ENCODE measurements at regions not wholly inside any gene's neighbourhood (a gene's known extent, or its start where the extent isn't known, plus 50 kb on each side); places are given as distances from the start of the nearest gene placed in this dataset.
A peak's percentile ranks its signal among the peaks of the same experiment; 100 is the strongest.

GRCh38 chr12:14238221-14238792 lies 127.2 kb upstream of the ATF7IP start:
- Histone ChIP-seq H3F3A (ENCODE audit: control insufficient read depth, insufficient read depth) (peaks cover 13% of the 10 kb centered on the region), H3K27me3 (ENCODE audit: control insufficient read depth, low read length) (no peaks in the 10 kb centered on the region), H3K27ac (ENCODE audit: low read depth, low read length) (no peak overlapping the region), H3K4me1 (ENCODE audit: control insufficient read depth, low read length) (peaks cover 29% of the 10 kb centered on the region), H3K36me3 (ENCODE audit: control insufficient read depth, low read length) (no peaks in the 10 kb centered on the region), H3K9me2 (replicated peaks; ENCODE audit: control insufficient read depth, low read length) (no peaks in the 10 kb centered on the region), H3K4me2 (ENCODE audit: low read length) (no peak overlapping the region), H3K79me2 (ENCODE audit: control insufficient read depth, low read length) (no peaks in the 10 kb centered on the region), H3K9me3 (ENCODE audit: control insufficient read depth, insufficient read depth, low read length) (peaks cover 9% of the 10 kb centered on the region; the same call in 1 of the 2 replicates), H4K20me1 (ENCODE audit: control insufficient read depth, insufficient read depth, low read depth, low read length) (no peaks in the 10 kb centered on the region), H3K4me3 (ENCODE audit: low read length) (no peak overlapping the region)
- TF ChIP-seq EZH2phosphoT487 (IDR thresholded peaks at IDR 0.05; ENCODE audit: borderline replicate concordance, low read length) (no peak), CTCF (IDR thresholded peaks at IDR 0.05; ENCODE audit: low read depth, low read length, poor library complexity, severe bottlenecking) (peak; percentile 51)

GRCh38 chr12:14239350-14239934 lies 126.0 kb upstream of the ATF7IP start:
- Histone ChIP-seq H4K20me1 (ENCODE audit: control insufficient read depth, insufficient read depth, low read depth, low read length) (no peaks in the 10 kb centered on the region), H3K36me3 (ENCODE audit: control insufficient read depth, low read length) (peaks cover 9% of the 10 kb centered on the region), H3K4me3 (ENCODE audit: low read length) (peak overlapping the region; percentile 66), H3F3A (ENCODE audit: control insufficient read depth, insufficient read depth) (peaks cover 13% of the 10 kb centered on the region), H3K9me3 (ENCODE audit: control insufficient read depth, insufficient read depth, low read length) (peaks cover 19% of the 10 kb centered on the region), H3K79me2 (ENCODE audit: control insufficient read depth, low read length) (no peaks in the 10 kb centered on the region), H3K27ac (ENCODE audit: low read depth, low read length) (peak overlapping the region; percentile 81), H3K9me2 (replicated peaks; ENCODE audit: control insufficient read depth, low read length) (no peaks in the 10 kb centered on the region), H3K27me3 (ENCODE audit: control insufficient read depth, low read length) (no peaks in the 10 kb centered on the region), H3K4me1 (ENCODE audit: control insufficient read depth, low read length) (peaks cover 35% of the 10 kb centered on the region), H3K4me2 (ENCODE audit: low read length) (peak overlapping the region; percentile 71)
- TF ChIP-seq CTCF (IDR thresholded peaks at IDR 0.05; ENCODE audit: low read depth, low read length, poor library complexity, severe bottlenecking) = no peak
- no peak for TF ChIP-seq EZH2phosphoT487 (IDR thresholded peaks at IDR 0.05; ENCODE audit: borderline replicate concordance, low read length)

GRCh38 chr12:14239935-14240872 lies 125.3 kb upstream of the ATF7IP start:
- H3K9me3 ChIP-seq (ENCODE audit: control insufficient read depth, insufficient read depth, low read length) = peaks cover 23% of the 10 kb centered on the region
- no peaks in the 10 kb centered on the region for H3K27me3 ChIP-seq (ENCODE audit: control insufficient read depth, low read length)
- TF ChIP-seq EZH2phosphoT487 (IDR thresholded peaks at IDR 0.05; ENCODE audit: borderline replicate concordance, low read length) (no peak), CTCF (IDR thresholded peaks at IDR 0.05; ENCODE audit: low read depth, low read length, poor library complexity, severe bottlenecking) (no peak)
- peak overlapping the region; percentile 71 for H3K4me2 ChIP-seq (ENCODE audit: low read length)
- H3K4me3 ChIP-seq (ENCODE audit: low read length) = peak overlapping the region; percentile 66
- H3K4me1 ChIP-seq (ENCODE audit: control insufficient read depth, low read length) = peaks cover 43% of the 10 kb centered on the region
- H3K36me3 ChIP-seq (ENCODE audit: control insufficient read depth, low read length) = peaks cover 13% of the 10 kb centered on the region
- H3K79me2 ChIP-seq (ENCODE audit: control insufficient read depth, low read length) = no peaks in the 10 kb centered on the region
- peak overlapping the region; percentile 81 for H3K27ac ChIP-seq (ENCODE audit: low read depth, low read length)
- no peaks in the 10 kb centered on the region for H3K9me2 ChIP-seq (replicated peaks; ENCODE audit: control insufficient read depth, low read length)
- no peaks in the 10 kb centered on the region for H4K20me1 ChIP-seq (ENCODE audit: control insufficient read depth, insufficient read depth, low read depth, low read length)
- H3F3A ChIP-seq (ENCODE audit: control insufficient read depth, insufficient read depth) = peaks cover 13% of the 10 kb centered on the region

Measured in DOHH2 (cell line).